CD4-positive, alpha-beta T cell treated with Interferon alpha-2 for 1 hour (primary cell): ENCODE measurements at regions not wholly inside any gene's neighbourhood (a gene's known extent, or its start where the extent isn't known, plus 50 kb on each side); places are given as distances from the start of the nearest gene placed in this dataset.
"Not testable (repeated sequence)": the region's sequence is repeated elsewhere in the genome, so short reads cannot be mapped to it uniquely, and the experiment has no call there.

Experiments
- DNase-seq, 2 donors: peaks; one replicate each; pipeline ENCODE4 v3.0.0-alpha.2; 2020 to 2022

DNA sequence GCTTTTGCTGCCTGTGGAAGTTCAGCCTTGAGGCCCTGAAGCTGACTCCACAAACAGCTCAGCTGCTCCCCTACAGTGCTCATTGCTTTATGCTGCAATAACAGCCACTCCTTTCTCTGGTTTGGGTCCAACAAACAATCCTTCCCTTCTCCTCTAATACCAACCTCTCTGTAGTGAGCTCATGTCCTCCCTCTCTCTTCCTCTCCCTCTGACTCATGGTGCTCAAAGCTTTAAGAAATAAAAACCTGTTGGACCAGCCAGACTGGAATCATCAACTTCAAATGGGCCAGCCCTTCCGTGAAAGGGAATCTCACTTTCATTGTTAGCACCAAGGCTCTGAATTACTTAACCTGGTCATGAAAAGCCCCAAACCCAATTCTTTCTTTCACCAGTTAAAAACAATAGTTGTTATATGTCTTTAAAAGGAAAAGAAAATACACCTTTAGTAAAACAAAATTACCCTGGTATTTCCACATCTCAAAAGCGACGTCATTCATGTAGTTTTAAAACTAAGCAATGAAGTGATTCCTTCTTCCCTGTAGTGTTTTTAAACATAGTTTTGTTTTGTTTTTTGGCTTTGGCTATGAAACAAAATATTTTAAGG lies 126.4 kb downstream of the DUSP6 start:
- DNase-seq: no peak

DNA sequence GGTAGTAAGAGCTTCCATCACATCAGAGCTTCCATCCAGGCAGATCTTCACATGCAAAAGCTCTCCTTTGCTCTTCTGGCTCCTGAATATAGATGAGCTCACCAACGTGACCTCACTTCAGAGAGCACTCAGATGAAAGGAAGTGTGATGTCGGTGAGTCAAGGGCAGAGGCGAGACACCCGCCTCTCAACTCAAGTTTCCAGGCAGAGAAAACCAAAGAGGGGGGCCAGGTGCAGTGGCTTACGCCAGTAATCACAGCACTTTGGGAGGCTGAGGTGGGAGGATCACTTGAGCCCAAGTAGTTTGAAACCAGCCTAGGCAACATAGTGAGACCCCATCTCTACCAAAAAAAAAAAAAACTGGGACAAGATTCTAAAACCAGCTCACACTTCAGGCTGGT lies 126.9 kb downstream of the DUSP6 start:
- peak; percentile 74 to 76 for DNase-seq

DNA sequence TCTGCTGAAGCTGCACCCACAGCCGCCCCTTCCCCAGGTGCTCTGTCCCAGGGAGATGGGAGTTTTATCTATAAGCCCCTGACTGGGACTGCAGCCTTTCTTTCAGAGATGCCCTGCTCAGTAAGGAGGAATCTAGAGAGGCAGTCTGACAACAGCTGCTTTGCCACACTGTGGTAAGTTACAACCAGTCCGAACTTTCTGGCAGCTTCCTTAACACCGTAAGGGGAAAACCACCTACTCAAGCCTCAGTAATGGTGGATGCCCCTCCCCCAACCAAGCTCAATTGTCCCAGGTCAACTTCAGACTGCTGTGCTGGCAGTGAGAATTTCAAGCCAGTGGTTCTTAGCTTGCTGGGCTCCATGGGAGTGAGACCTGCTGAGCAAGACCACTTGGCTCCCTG lies 129.7 kb downstream of the DUSP6 start:
- not testable (repeated sequence) for DNase-seq

DNA sequence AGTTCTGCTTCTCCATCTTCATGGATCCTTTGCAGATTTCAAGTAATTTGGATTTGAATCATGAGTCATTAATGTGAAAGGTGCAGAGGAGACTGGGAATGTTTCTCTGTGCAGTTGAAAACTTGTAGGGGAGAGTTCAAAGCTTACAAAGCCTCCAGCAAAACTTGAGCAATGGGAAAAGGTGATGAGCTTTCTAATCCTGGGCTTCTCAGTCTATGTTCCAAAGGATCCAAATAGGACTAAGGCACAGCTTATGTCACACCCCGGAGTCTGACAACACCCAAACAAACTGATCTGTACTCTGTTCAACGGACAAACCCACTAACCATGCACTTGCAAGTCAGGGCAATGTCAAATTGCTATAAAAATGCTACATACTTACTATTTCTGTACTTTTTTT lies 134.8 kb downstream of the DUSP6 start:
- DNase-seq: no peak

DNA sequence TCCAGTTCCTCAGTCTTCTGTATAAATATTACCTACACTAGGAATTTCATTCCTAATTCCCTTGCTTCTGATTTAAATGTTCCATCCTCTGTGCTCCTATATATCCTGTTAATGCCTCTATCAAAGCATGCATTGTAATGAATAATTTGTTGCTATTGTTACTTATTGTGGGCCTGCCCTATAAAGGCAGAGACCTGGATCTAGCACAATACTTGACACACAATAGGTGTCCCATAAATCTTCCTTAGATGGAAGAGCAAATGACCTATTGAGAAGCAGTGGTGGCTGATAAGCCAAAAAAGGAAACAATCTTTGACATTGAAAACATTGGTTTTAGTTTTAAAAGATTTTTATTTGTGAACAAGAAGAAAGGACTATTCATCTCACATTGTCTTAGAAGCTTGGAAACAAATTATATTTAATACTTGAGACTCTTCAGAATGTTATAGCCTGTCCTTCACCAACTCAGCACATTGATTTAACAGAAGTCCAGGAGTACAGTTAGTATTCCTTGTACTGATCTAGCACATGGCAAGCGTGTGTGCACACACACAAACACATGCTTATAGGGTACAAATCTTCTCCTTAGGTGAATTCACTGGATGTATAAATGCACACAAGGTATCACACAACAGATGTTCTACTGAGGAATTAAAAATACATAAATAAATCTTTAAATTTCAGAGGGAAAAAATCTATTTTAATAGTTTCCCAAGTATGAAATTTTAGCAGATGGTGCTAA lies 135.9 kb downstream of the DUSP6 start:
- no peak for DNase-seq

DNA sequence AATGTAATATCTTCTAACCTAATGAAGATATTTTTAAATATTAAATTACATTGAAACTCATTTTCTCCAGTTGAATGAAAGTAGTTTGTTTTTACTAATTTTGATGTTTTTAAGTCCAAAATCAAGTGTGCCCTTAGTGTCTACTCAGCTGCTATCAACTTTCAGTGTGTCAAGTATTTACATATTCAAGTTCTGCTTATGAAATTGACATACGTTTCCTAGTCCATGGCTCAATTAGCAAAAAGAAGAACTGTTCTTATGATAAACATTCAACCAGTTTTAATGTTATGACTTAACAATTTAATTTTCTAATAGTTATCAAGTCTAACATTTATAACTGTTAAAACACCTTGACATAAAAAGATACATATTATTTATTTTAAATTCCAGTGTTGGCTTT lies 137.1 kb downstream of the DUSP6 start:
- no peak for DNase-seq

DNA sequence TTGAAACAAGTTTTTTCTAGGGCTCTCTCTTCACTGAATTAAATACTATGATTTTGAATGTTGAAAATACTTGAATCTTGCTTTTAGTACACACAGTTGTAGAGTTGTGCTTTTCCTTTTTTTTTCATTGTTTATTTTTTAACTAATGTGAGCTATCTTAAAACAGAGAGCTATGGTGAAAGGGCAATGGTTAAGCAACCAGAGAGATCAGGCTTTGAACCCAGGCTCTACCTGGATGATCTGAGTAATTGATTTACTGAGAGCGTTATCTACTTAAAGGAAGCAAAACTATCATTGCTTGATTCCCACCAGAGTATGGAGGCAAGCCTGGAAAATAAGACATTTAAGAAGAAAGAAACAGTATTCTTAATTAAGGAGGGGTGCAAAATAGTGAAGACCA lies 138.6 kb downstream of the DUSP6 start:
- DNase-seq: no peak

DNA sequence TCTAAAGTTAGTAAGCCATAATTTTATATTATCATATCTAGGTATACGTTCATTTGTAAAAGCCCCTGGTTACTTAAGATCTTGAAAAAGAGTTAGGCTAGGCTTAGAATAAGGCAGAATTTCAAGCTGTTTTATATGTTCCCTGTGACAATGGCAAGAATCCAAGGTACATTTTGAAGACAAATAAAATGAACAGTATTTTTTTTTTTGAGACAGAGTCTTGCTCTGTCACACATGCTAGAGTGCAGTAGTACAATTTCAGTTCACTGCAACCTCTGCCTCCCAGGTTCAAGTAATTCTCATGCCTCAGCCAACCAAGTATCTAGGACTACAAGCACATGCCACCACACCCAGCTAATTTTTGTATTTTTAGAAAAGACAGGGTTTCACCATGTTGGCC lies 139.2 kb downstream of the DUSP6 start:
- no peak for DNase-seq

DNA sequence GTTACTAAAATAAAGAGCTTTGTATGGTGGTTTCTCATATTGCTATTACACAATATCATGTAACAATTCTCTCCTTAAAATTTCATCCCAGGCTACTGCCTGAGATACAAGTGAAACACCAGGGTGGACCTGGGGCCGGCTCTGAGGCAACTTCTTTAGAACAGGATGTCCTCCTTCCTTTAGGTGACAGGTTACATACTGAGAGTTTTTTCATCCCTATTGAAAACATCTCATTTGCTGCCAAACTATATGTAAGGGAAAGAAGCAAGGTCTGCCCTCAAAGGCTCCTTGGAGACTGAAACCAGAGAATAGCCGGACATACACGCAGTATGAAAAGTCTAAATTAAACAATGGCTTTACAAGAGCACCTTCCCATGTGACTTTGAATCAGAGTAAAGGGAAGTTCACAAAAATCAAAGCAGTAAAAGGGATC lies 139.9 kb downstream of the DUSP6 start:
- DNase-seq: no peak

DNA sequence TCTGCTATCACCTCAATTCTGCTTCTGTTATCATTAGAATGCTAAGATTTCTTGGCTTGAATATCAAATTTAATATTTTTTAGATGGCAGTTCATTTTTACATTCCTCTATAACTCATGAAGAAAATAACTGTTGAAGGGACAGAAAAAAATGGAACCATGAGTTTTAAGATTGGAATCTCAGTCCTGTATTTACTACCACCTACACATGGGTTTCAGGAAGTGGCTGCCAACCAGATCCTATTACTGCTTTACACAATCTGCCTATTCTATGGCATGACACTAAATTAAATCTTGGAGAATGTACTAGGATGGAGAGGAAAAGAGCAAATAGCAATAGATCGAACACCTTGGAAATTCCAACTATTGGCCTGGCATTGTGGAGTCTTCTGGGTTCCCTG lies 140.8 kb downstream of the DUSP6 start:
- no peak for DNase-seq

DNA sequence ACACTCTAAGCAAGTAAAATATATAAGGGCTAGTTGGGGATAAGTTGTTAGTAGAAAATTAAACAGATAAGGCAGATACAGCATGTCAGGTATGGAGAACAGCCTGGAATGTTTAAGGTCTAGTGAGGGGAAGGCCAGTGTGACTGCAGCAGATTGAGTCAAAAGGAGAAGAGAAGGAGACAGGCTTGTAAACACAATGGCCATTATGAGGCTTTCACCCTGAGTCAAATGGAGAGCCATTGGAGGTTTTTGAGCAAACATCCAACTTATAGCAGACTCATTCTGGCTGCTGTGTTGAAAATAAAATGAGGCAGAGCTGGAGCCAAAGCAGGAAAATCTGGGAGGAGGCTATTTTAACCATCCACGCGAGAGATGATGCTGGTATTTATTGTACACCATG lies 142.0 kb downstream of the DUSP6 start:
- DNase-seq: no peak

DNA sequence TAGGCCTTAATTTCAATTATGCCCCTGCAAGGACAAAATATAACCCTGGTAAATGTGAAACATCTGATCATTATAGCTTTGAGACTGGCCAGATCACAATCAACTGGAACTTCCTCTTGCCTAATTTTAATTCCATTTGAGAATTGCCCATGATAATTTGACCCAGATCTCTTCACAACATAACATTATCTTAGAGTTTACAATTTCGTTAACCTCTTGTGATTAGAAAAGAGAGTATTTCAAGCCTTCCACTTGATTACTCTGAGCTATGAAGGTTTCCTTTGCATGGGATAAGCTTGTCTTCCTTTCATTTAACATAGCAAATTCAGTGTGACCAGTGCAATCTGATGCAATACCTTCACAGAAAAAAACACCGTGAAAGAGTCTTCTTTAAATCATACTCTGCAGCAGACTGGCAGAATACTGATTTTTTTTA lies 143.6 kb downstream of the DUSP6 start:
- no peak for DNase-seq

DNA sequence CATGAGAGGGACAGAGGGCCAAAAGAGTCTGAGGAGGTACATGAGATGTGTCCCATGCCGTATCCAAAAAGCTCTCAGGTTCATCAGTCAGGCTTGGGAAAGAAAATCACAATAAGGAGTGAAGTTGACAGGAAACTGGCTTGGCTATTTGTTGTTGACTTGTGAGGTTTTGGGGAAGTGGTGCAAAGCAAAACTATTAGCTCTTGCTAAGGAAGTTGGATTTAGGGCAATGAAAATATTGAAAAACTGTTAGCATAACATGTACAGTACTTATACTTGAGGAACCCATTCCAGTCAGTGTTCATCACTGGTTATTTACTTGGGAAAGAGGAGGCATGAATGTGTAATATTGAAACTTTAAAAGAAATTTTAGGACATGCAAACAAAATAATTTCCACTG lies 145.9 kb downstream of the DUSP6 start:
- DNase-seq: no peak

DNA sequence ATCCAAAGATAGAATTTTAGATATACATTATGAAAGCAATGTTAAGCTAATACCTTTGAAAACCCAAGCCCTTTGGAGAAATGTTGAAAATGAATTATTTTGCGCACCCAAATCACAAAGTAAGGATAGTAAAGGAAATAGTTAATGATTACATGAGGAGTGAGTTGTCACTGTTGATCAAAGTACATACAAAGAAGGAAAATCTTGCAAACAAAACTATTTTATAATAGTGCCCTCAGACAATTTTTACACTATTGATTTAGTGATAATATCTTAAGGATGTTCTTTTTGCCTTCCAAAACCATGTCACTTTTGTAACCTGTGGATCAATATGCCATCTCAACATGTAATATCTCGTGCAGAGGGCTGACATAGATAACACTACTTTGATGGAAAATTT lies 146.8 kb downstream of the DUSP6 start:
- no peak for DNase-seq

DNA sequence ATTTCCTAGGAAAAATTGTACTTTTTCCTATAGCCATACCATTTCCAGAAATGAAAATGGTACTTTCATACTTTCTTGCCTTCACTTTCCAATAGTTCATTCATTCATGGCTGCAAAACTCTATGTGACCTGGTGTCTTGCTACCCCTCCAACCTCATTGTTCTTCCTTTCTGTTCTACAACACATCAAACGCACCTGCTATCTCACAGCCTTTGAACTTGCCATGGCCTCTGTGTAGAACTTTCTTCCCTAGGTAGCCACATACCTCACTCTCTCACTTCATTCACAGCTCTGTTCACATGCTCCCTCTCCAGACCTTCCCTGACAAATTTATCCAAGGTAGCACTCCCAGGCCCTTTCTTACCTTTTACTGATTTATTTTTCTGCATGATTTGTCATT lies 149.2 kb downstream of the DUSP6 start:
- no peak for DNase-seq

DNA sequence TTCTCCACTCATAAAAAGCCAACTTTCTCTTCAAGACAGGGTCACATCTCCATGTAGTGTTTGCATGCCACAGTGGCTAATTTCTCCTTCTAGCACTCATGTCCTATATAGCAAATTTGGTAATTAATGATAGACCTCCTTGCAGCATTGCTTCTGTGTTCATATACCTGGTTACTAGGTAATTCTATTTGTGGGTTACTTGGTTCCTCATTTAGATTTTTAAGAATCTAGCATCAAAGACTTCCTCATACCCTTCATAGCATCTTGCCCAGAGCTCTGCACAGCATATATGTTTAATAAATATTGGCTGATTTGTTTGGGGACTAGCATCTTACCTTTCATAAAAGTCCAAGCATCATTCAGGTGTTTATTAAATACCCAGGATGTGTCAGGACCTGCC lies 152.1 kb downstream of the DUSP6 start:
- DNase-seq: no peak

DNA sequence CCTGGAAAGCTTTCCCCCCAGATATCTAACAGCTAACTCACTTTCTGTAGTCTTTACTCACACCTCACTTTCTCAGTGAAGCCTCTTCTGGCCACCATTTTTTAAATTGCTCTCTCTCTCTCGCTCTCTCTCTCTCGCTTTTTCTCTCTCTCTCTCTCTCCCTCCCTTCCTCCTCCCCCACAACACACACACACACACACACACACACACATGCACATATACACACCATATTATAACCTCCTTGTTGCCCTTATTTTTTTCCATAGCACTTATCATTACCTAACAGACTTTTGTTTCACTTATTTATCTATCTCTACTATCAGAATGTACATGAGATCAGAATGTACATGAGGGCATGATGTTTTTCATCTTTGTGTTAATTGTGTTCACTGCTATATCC lies 156.8 kb downstream of the DUSP6 start:
- no peak for DNase-seq

DNA sequence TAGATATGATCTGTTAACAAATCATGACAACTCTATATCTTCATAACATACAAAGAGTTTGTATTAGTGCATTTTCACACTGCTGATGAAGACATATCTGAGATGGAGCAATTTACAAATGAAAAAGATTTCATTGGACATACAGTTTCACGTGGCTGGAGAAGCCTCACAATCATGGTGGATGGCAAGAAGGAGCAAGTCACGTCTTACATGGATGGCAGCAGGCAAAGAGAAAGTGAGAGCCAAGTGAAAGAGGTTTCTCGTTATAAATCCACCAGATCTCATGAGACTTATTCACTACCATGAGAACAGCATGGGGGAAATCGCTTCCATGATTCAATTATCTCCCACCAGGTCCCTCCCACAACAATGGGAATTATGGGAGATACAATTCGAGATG lies 157.6 kb downstream of the DUSP6 start:
- no peak for DNase-seq

DNA sequence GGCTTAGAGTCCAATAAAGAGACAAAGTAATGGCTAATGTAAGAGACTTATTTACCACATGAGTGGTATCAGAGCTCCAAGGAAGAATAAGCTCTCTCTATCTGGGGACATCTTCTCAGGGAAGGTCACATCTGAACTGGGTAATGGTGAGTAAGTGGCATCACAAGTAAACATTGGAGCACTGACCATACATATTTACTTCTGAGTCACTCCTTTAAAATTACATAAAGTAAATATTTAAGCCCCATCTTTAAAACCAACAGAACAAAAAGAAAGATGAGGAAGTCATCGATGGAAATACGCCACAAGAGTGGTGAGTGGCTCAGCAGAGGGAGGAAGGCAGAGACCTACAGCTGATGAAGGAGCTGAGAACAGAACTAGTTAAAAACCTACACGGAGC lies 159.9 kb downstream of the DUSP6 start:
- no peak for DNase-seq

DNA sequence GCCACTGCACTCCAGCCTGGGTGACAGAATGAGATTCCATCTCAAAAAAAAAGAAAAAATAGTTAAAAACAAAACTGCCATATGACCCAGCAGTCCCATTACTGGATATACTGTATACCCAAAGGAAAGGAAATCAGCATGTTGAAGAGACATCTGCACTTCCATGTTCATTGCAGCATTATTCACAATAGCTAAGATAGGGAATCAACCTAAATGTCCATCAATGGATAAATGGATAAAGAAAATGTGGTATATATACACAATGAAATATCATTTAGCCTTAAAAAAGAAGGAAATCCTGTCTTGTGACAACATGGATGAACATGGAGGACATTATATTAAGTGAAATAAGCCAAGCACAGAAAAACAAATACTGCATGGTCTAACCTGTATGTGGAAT lies 160.7 kb downstream of the DUSP6 start:
- not testable (repeated sequence) for DNase-seq

DNA sequence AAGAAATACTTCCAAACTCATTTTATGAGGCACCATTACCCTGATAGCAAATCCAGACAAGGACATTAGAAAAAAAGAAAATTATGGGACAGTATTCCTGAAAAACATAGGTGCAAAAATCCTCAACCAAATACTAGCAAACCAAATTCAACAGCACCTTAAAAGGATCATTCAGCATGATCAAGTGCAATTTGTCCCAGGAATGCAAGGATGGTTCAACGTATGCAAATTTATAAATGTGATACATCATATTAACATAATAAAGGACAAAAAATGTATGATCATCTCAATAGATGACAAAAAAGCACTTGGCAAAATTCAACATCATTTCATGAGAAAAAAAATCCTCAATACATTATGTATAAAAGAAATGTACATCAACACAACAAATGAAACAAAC lies 162.9 kb downstream of the DUSP6 start:
- DNase-seq: no peak

DNA sequence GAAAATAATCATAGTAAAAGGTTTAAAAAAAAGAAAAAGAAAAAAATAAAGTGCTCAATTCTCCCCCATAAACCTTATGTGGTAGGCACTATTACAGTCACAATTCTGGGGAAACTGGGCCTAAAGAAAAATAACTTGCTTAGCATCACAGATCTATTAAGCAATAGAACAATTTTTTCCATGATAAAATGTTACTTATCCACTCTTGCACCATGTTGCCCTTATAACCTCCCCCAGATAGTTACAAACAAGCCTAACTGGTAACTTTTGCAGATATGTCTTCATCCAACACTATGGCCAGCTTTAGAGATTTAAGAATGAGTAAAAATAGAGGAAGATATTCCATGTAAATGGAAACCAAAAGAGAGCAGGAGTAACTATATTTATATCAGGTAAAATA lies 164.8 kb downstream of the DUSP6 start:
- DNase-seq: no peak

DNA sequence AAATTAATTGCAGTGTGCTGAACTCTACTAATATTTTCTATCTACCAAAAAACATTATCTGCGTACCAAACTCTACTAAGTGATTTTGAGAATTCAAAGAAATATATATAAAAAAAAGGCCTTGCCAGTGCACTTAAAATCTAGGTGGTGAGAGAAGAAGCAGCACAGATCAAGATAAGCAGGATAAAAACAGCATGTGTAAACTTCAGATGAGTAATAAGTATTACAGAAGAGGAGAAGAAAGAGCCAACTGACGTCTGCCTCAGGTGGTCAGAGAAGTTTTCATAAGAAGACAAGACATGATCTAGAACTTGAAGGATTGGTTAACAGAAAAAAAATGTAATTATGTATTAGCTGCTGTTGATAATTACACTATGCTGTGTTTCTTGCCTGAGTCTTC lies 166.4 kb downstream of the DUSP6 start:
- DNase-seq: no peak

DNA sequence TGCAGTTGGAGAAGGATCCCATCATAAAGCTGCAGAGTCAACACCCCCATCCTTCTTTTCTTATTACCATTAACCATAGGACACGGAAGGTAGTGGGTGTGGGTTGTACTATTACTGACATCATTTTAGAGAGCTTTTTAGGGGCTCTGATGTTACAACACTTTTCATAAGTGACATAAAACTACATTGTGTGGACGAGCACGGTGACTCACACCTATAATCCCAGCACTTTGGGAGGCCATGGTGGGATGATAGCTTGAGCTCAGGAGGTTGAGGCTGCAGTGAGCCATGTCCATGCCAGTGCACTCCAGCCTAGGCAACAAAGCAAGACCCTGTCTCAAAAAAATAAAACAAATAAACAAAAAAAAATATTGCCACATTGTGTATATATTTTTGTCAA lies 167.1 kb downstream of the DUSP6 start:
- no peak for DNase-seq

DNA sequence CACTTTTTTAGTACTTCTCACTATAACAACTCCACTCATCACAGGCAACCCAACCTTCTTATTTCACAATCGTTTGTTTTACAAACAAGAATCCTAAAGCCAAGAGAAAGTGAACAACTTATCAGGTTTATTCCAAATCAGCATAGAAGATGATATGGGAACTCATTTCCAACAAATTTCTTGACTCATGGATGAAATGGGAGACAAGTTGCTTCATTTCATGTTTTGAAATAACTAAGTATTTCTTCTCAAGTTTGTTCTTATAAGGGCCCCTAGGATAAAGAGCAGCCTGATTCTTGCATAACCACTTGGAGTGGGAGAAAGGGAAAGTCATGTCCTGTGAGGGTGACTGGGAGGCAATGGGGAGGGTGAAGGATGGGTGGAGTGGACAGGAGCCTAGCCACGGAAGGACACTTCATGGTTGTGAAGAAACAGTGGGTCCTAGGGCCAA lies 168.3 kb downstream of the DUSP6 start:
- no peak for DNase-seq
